ENCODE measurements at regions not wholly inside any gene's neighbourhood (a gene's known extent, or its start where the extent isn't known, plus 50 kb on each side); places are given as distances from the start of the nearest gene placed in this dataset.

- no peak overlapping the region for H3K18ac ChIP-seq (ENCODE audit: extremely low read depth, low read length)
- H3K4me3 ChIP-seq (ENCODE audit: extremely low read depth in 1 of 4, insufficient read depth in 2 of 4, low read depth in 3 of 4, low read length in 4 of 4): no peak overlapping the region
- no peak overlapping the region for H2AK5ac ChIP-seq (ENCODE audit: low read depth, low read length)
- no peak overlapping the region for H2BK5ac ChIP-seq (ENCODE audit: low read depth, low read length)
- H3K4ac ChIP-seq (replicated peaks; ENCODE audit: insufficient read length, low read depth, low read length): no peak overlapping the region
- no peak overlapping the region for H2BK15ac ChIP-seq (ENCODE audit: low read length)
- H2AFZ ChIP-seq (ENCODE audit: low read length): no peak overlapping the region
- H3K79me2 ChIP-seq (ENCODE audit: control insufficient read depth in 1 of 2, insufficient read depth in 2 of 2, low read length in 2 of 2): no peaks in the 10 kb centered on the region
- no peak overlapping the region for H3K9ac ChIP-seq (replicated peaks in 1 of 4; ENCODE audit: extremely low read depth in 1 of 4, low read depth in 3 of 4, low read length in 3 of 4)
- no peaks in the 10 kb centered on the region for H3K79me1 ChIP-seq (ENCODE audit: low read depth, low read length)
- WGBS, 2 experiments (ENCODE audit: extremely low coverage in 1 of 2, insufficient coverage in 1 of 2, insufficient read length in 1 of 2, insufficient replicate concordance in 2 of 2, low coverage in 1 of 2, low lambda C conversion rate in 2 of 2, missing lambda C conversion rate in 1 of 2): 39% methylated on average over 4 of the region's 4 CpGs; no CpG with 5 or more reads in 1 of the 2 experiments
- ChIA-PET CTCF (ENCODE audit: partially characterized antibody) (interaction anchor here (0.6 to 5.3 kb wide), 38 partner anchors 8 to 1107 kb away, joined by 3 to 31 read pairs (median 4); no protein-coding TSS in a partner anchor), POLR2A (ENCODE audit: partially characterized antibody) (no interaction called here)
- no peak overlapping the region for H3K14ac ChIP-seq (ENCODE audit: insufficient read length)
- no peak overlapping the region for H2BK12ac ChIP-seq (ENCODE audit: low read depth, low read length)
- H3K4me2 ChIP-seq (ENCODE audit: insufficient read depth in 1 of 2, low read depth in 2 of 2, low read length in 2 of 2): no peak overlapping the region
- no peak overlapping the region for H4K5ac ChIP-seq (ENCODE audit: insufficient read length, low read depth, low read length)
- no peaks in the 10 kb centered on the region for H3K4me1 ChIP-seq (replicated peaks in 1 of 4; ENCODE audit: control insufficient read depth in 3 of 4, insufficient read depth in 4 of 4, low read length in 3 of 4)
- H4K91ac ChIP-seq (replicated peaks; ENCODE audit: insufficient read length, low read length): no peak overlapping the region
- H3K27ac ChIP-seq (ENCODE audit: low read depth, low read length): no peak overlapping the region
- H2BK120ac ChIP-seq (replicated peaks; ENCODE audit: low read depth, low read length): no peak overlapping the region
- DNase-seq (ENCODE audit: low read depth in 1 of 2, low spot score in 2 of 2): no peak
- no peak overlapping the region for H4K8ac ChIP-seq (ENCODE audit: extremely low read depth, insufficient read depth, low read length)
- H3K36me3 ChIP-seq (ENCODE audit: control insufficient read depth in 2 of 4, insufficient read depth in 4 of 4, low read length in 3 of 4): no peaks in the 10 kb centered on the region
- FAIRE-seq: peak; percentile 24
- no peak overlapping the region for H2BK20ac ChIP-seq (ENCODE audit: low read length)
- H3K56ac ChIP-seq (replicated peaks; ENCODE audit: insufficient read length, low read depth, low read length): no peak overlapping the region
- no peaks in the 10 kb centered on the region for H4K20me1 ChIP-seq (replicated peaks in 1 of 2; ENCODE audit: control insufficient read depth in 1 of 2, insufficient read depth in 2 of 2, low read length in 2 of 2)
- H3K23me2 ChIP-seq (ENCODE audit: low read depth, low read length): no peaks in the 10 kb centered on the region
- H3K23ac ChIP-seq (ENCODE audit: insufficient read length): no peak overlapping the region
- H3K27me3 ChIP-seq (replicated peaks in 1 of 4; ENCODE audit: control insufficient read depth in 3 of 4, extremely low read depth in 1 of 4, insufficient read depth in 3 of 4, low read length in 3 of 4): peaks cover 0 to 2% (median 0%) of the 10 kb centered on the region in 4 experiments; a peak in 1 of 7 replicates
- no peaks in the 10 kb centered on the region for H3K9me3 ChIP-seq (ENCODE audit: insufficient read depth in 2 of 2, low read depth in 1 of 2, low read length in 1 of 2)
- TF ChIP-seq CTBP2 (IDR thresholded peaks at IDR 0.05; ENCODE audit: borderline replicate concordance, insufficient read depth, insufficient read length, low read length): no peak
- no peak for TF ChIP-seq CBX5 (IDR thresholded peaks at IDR 0.05; ENCODE audit: low read depth, low read length)
- TF ChIP-seq TCF12 (IDR thresholded peaks at IDR 0.05; ENCODE audit: low read depth, low read length): no peak
- TF ChIP-seq, protein P1, sequence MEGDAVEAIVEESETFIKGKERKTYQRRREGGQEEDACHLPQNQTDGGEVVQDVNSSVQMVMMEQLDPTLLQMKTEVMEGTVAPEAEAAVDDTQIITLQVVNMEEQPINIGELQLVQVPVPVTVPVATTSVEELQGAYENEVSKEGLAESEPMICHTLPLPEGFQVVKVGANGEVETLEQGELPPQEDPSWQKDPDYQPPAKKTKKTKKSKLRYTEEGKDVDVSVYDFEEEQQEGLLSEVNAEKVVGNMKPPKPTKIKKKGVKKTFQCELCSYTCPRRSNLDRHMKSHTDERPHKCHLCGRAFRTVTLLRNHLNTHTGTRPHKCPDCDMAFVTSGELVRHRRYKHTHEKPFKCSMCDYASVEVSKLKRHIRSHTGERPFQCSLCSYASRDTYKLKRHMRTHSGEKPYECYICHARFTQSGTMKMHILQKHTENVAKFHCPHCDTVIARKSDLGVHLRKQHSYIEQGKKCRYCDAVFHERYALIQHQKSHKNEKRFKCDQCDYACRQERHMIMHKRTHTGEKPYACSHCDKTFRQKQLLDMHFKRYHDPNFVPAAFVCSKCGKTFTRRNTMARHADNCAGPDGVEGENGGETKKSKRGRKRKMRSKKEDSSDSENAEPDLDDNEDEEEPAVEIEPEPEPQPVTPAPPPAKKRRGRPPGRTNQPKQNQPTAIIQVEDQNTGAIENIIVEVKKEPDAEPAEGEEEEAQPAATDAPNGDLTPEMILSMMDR (IDR thresholded peaks at IDR 0.05; ENCODE audit: control extremely low read depth in 1 of 3, insufficient read depth in 1 of 3, low read depth in 1 of 3, low read length in 3 of 3): peak in 2 of 3 experiments; percentile 69 to 73; a peak in 3 of 4 replicates
- TF ChIP-seq HDAC2 (IDR thresholded peaks at IDR 0.05; ENCODE audit: borderline replicate concordance in 1 of 2, low read depth in 2 of 2, low read length in 2 of 2): no peak
- no peak for TF ChIP-seq KDM4A (IDR thresholded peaks at IDR 0.05; ENCODE audit: low read depth, low read length, severe bottlenecking)
- no peak for TF ChIP-seq NANOG (IDR thresholded peaks at IDR 0.05; ENCODE audit: insufficient read depth, low read depth, low read length, poor library complexity, severe bottlenecking)
- TF ChIP-seq BACH1 (IDR thresholded peaks at IDR 0.05; ENCODE audit: low read length): no peak
- no peak for TF ChIP-seq SP4 (IDR thresholded peaks at IDR 0.05; ENCODE audit: low read length)
- TF ChIP-seq ZNF274 (IDR thresholded peaks at IDR 0.05; ENCODE audit: borderline replicate concordance, extremely low read depth, low read length): no peak
These were observed 130.1 kb upstream of the TECRL start for GRCh38 chr4:64539234-64539849.
